ENCODE measurements at regions not wholly inside any gene's neighbourhood (a gene's known extent, or its start where the extent isn't known, plus 50 kb on each side); places are given as distances from the start of the nearest gene placed in this dataset.

GRCh38 chr10:31116226-31116625, 84.6 kb upstream of the ZNF438 start:
- no peak for DNase-seq
- Mint-ChIP-seq H3K4me3 (no peak overlapping the region), H3K36me3 (ENCODE audit: low read depth) (peaks cover 13% of the 10 kb centered on the region; the same call in 1 of the 2 replicates), H3K27ac (no peak overlapping the region), H3K27me3 (ENCODE audit: insufficient read depth) (peaks cover 2% of the 10 kb centered on the region; the same call in 1 of the 2 replicates), H3K4me1 (ENCODE audit: low read depth) (peaks cover 34% of the 10 kb centered on the region), H3K9me3 (peaks cover 8% of the 10 kb centered on the region; the same call in 1 of the 2 replicates)
- no peak for TF ChIP-seq CTCF (IDR thresholded peaks at IDR 0.05)

GRCh38 chr10:31118556-31118955, 86.9 kb upstream of the ZNF438 start:
- Mint-ChIP-seq H3K27me3 (ENCODE audit: insufficient read depth) (peaks cover 2% of the 10 kb centered on the region; the same call in 1 of the 2 replicates), H3K36me3 (ENCODE audit: low read depth) (peaks cover 7% of the 10 kb centered on the region; the same call in 1 of the 2 replicates), H3K27ac (peak overlapping the region; percentile 24), H3K4me1 (ENCODE audit: low read depth) (peaks cover 57% of the 10 kb centered on the region), H3K4me3 (no peak overlapping the region; the same call in 1 of the 2 replicates), H3K9me3 (no peaks in the 10 kb centered on the region)
- DNase-seq, result peak; percentile 41
- TF ChIP-seq CTCF (IDR thresholded peaks at IDR 0.05), result no peak

GRCh38 chr10:31120392-31120791, 88.7 kb upstream of the ZNF438 start:
- no peak for TF ChIP-seq CTCF (IDR thresholded peaks at IDR 0.05)
- no peaks in the 10 kb centered on the region for H3K27me3 Mint-ChIP-seq (ENCODE audit: insufficient read depth)
- peak overlapping the region; percentile 67; the same call in 1 of the 2 replicates for H3K4me3 Mint-ChIP-seq
- H3K9me3 Mint-ChIP-seq, result no peaks in the 10 kb centered on the region
- no peak for DNase-seq
- H3K4me1 Mint-ChIP-seq (ENCODE audit: low read depth), result peaks cover 74% of the 10 kb centered on the region
- peak overlapping the region; percentile 93 for H3K27ac Mint-ChIP-seq
- H3K36me3 Mint-ChIP-seq (ENCODE audit: low read depth), result peaks cover 7% of the 10 kb centered on the region; the same call in 1 of the 2 replicates

GRCh38 chr10:31120961-31121685, 89.5 kb upstream of the ZNF438 start:
- H3K27me3 Mint-ChIP-seq (ENCODE audit: insufficient read depth), result no peaks in the 10 kb centered on the region
- peaks cover 74% of the 10 kb centered on the region for H3K4me1 Mint-ChIP-seq (ENCODE audit: low read depth)
- peak overlapping the region; percentile 93 for H3K27ac Mint-ChIP-seq
- no peaks in the 10 kb centered on the region for H3K9me3 Mint-ChIP-seq
- no peak for DNase-seq
- no peak for TF ChIP-seq CTCF (IDR thresholded peaks at IDR 0.05)
- peaks cover 7% of the 10 kb centered on the region; the same call in 1 of the 2 replicates for H3K36me3 Mint-ChIP-seq (ENCODE audit: low read depth)
- peak overlapping the region; percentile 67 for H3K4me3 Mint-ChIP-seq

- H3K36me3 Mint-ChIP-seq (ENCODE audit: low read depth), result peaks cover 7% of the 10 kb centered on the region; the same call in 1 of the 2 replicates
- H3K27ac Mint-ChIP-seq, result peak overlapping the region; percentile 93
- H3K4me3 Mint-ChIP-seq, result peak overlapping the region; percentile 68
- peaks cover 83% of the 10 kb centered on the region for H3K4me1 Mint-ChIP-seq (ENCODE audit: low read depth)
- no peaks in the 10 kb centered on the region for H3K9me3 Mint-ChIP-seq
- peak; percentile 50 for DNase-seq
- H3K27me3 Mint-ChIP-seq (ENCODE audit: insufficient read depth), result no peaks in the 10 kb centered on the region
- no peak for TF ChIP-seq CTCF (IDR thresholded peaks at IDR 0.05)
These were observed 90.3 kb upstream of the ZNF438 start for GRCh38 chr10:31121757-31122577.
